A549 (cell line): ENCODE measurements at regions not wholly inside any gene's neighbourhood (a gene's known extent, or its start where the extent isn't known, plus 50 kb on each side); places are given as distances from the start of the nearest gene placed in this dataset.

ENCODE experiments used
- ATAC-seq, 2 experiments: fragments of 200-7000 bp in 1 of 2; fragments of >200 bp in 1 of 2; cut with Nextera tagmentation in 1 of 2; cut with Tn5 transposase in 1 of 2; 3 replicates each; pipeline versions ENCODE4 v1.8.0 to v1.9.1; 2018 to 2020; ENCODE audit warnings: mild to moderate bottlenecking in 1 of 2, moderate library complexity in 1 of 2
- CTCF ChIA-PET: fragments of 300-600 bp; sonication (Branson Sonifier 250); formaldehyde crosslinking; extraction: SDS; loops from one replicate; lab custom pipeline; 2021; ENCODE audit warnings: antibody characterized with exemption, inconsistent platforms; lab: Yijun Ruan, JAX
- POLR2A ChIA-PET: fragments of 350-600 bp; formaldehyde crosslinking; extraction: SDS; loops from one replicate; lab custom pipeline; 2021; ENCODE audit warnings: antibody characterized with exemption, inconsistent platforms; lab: Yijun Ruan, JAX
- DNase-seq, 2 experiments: peaks; one replicate each; pipeline versions ENCODE4 v3.0.0 to v3.0.0-alpha.2; 2011 to 2016; ENCODE audit warnings: low read depth in 1 of 2, low spot score in 1 of 2
- FAIRE-seq: peaks from 2 replicates; lab custom pipeline; 2011; peaks lifted over from hg19 to GRCh38; lab: Jason Lieb, UNC
- H3K27ac ChIP-seq, 2 experiments: fragments of >200 bp; sonication (Bioruptor Twin); formaldehyde crosslinking; 3 replicates each; pipeline ENCODE4 v1.5.1; 2016 to 2017
- H3K4me1 ChIP-seq: fragments of >200 bp; sonication (Bioruptor Twin); formaldehyde crosslinking; 3 replicates; pipeline ENCODE4 v1.6.1; 2016
- H3K4me2 ChIP-seq: fragments of >200 bp; sonication (Bioruptor Twin); formaldehyde crosslinking; 3 replicates; pipeline ENCODE4 v1.6.1; 2016
- H3K4me3 ChIP-seq: fragments of >200 bp; sonication (Bioruptor Twin); formaldehyde crosslinking; 3 replicates; pipeline ENCODE4 v1.5.1; 2016
- H3K9me3 ChIP-seq: fragments of >200 bp; sonication (Bioruptor Twin); formaldehyde crosslinking; 3 replicates; pipeline ENCODE4 v1.6.1; 2016
- CBX2 ChIP-seq: fragments of 200-600 bp; sonication (generic); IDR thresholded peaks from 2 replicates; pipeline ENCODE4 v1.6.1; 2016; ENCODE audit warnings: low read depth, mild to moderate bottlenecking, borderline replicate concordance
- CEBPB ChIP-seq, 2 experiments: fragments of >200 bp in 1 of 2; sonication (Bioruptor Twin) in 1 of 2; formaldehyde crosslinking in 1 of 2; IDR thresholded peaks; 2 replicates each; pipeline ENCODE4 v1.6.1; 2012 to 2016
- ESRRA ChIP-seq: fragments of 150-350 bp; IDR thresholded peaks from 2 replicates; pipeline ENCODE4 v1.6.1; 2014; ENCODE audit warnings: mild to moderate bottlenecking, low read length, borderline replicate concordance
- FOSL2 ChIP-seq, 2 experiments: fragments of 450-650 bp in 1 of 2; fragments of >200 bp in 1 of 2; sonication (Bioruptor Twin) in 1 of 2; formaldehyde crosslinking; IDR thresholded peaks; 2 replicates each; pipeline versions ENCODE4 v1.5.0 to v1.6.1; 2016 to 2020; ENCODE audit warnings: mild to moderate bottlenecking in 1 of 2, moderate library complexity in 1 of 2
- FOXS1 ChIP-seq: fragments of 250-450 bp; sonication (Bioruptor Pico); IDR thresholded peaks from 2 replicates; pipeline ENCODE4 v1.5.0; 2020; ENCODE audit warnings: mild to moderate bottlenecking, moderate library complexity
- HMGXB4 ChIP-seq: fragments of 250-450 bp; sonication (Bioruptor Pico); IDR thresholded peaks from 2 replicates; pipeline ENCODE4 v1.5.0; 2021; ENCODE audit warnings: mild to moderate bottlenecking, moderate library complexity, borderline replicate concordance
- HOXB13 ChIP-seq: fragments of 250-450 bp; sonication (Bioruptor Pico); IDR thresholded peaks from 2 replicates; pipeline ENCODE4 v1.5.0; 2020; ENCODE audit warnings: low read depth, mild to moderate bottlenecking, moderate library complexity
- KDM1A ChIP-seq: fragments of 200-600 bp; sonication (generic); IDR thresholded peaks from 2 replicates; pipeline ENCODE4 v1.6.1; 2016; ENCODE audit warnings: low read depth, mild to moderate bottlenecking
- MAX ChIP-seq: IDR thresholded peaks from 2 replicates; pipeline ENCODE4 v1.6.1; 2012
- POLR2A ChIP-seq: IDR thresholded peaks from 2 replicates; pipeline ENCODE4 v1.6.1; 2012; ENCODE audit warnings: mild to moderate bottlenecking, low read length
- POLR2AphosphoS2 ChIP-seq: conservative IDR thresholded peaks from 2 replicates; pipeline ENCODE4 v1.6.1; 2012; ENCODE audit warnings: low read length, improper control_type of control experiment, inconsistent platforms
- RAD21 ChIP-seq, 2 experiments: fragments of >200 bp in 1 of 2; sonication (Bioruptor Twin) in 1 of 2; formaldehyde crosslinking in 1 of 2; IDR thresholded peaks in 1 of 2; conservative IDR thresholded peaks in 1 of 2; 2 replicates in 1 of 2; 3 replicates in 1 of 2; pipeline ENCODE4 v1.6.1; 2012 to 2018; ENCODE audit warnings: inconsistent platforms in 1 of 2
- RCOR1 ChIP-seq: fragments of 150-350 bp; IDR thresholded peaks from 2 replicates; pipeline ENCODE4 v1.6.1; 2014; ENCODE audit warnings: antibody characterized with exemption, low read length, low read depth
- REST ChIP-seq: fragments of 200-600 bp; sonication (generic); IDR thresholded peaks from 2 replicates; pipeline ENCODE4 v1.6.1; 2016; ENCODE audit warnings: antibody characterized with exemption, mild to moderate bottlenecking, moderate library complexity
- TFCP2L1 ChIP-seq: fragments of 250-450 bp; sonication (Bioruptor Pico); IDR thresholded peaks from 2 replicates; pipeline ENCODE4 v1.5.0; 2021; ENCODE audit warnings: mild to moderate bottlenecking
- ZC3H11A ChIP-seq: fragments of 450-650 bp; IDR thresholded peaks from 2 replicates; pipeline ENCODE4 v1.6.1; 2014; ENCODE audit warnings: antibody characterized with exemption, mild to moderate bottlenecking
- ZFP36 ChIP-seq: fragments of 450-650 bp; IDR thresholded peaks from 2 replicates; pipeline ENCODE4 v1.6.1; 2014; ENCODE audit warnings: borderline replicate concordance; ENCODE audit not compliant: partially characterized antibody
- ZNF302 ChIP-seq: fragments of 250-450 bp; sonication (Bioruptor Pico); IDR thresholded peaks from 2 replicates; pipeline ENCODE4 v1.9.0; 2021; ENCODE audit warnings: inconsistent platforms, mild to moderate bottlenecking, moderate library complexity
- WGBS: methylation state at CpG from one replicate; pipeline ENCODE4 v1.1.6; 2017; ENCODE audit errors: missing lambda C conversion rate; 5-methylcytosine and 5-hydroxymethylcytosine counted together
- TF ChIP-seq, protein P1 (sequence below): fragments of 450-650 bp; IDR thresholded peaks from 2 replicates; pipeline ENCODE4 v1.6.1; 2014; ENCODE audit warnings: antibody characterized with exemption
- TF ChIP-seq, protein P2 (sequence below): IDR thresholded peaks from 2 replicates; pipeline ENCODE4 v1.6.1; 2012
- TF ChIP-seq, protein P3 (sequence below): fragments of >200 bp; sonication (Bioruptor Twin); formaldehyde crosslinking; IDR thresholded peaks from 2 replicates; pipeline ENCODE4 v1.6.1; 2016

DNA sequence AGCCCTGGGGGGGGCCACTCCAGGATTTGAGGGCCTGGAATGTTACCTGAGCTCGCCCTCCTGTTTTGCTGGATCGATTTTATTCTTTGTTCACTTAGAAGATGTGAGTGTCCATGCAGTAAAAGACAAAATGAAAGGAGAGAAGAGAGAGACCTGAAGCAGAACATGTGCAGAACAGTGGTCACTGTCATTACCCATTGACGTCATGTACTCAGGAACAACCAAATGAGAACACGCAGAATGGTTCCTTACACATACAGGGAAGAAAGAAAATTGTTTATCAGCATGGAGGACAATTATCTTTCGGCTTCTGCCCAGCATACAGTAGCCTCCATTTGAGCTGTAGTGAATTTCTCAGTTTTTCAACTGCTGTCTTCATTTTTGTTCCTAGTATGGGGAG, 258.1 kb downstream of the FNDC1 start:
- H3K9me3 ChIP-seq, result no peaks in the 10 kb centered on the region
- WGBS, result 0% methylated on average over 5 of the region's 5 CpGs
- ChIA-PET POLR2A (no interaction called here), CTCF (no interaction called here)
- no peak overlapping the region for H3K4me3 ChIP-seq
- FAIRE-seq, result no peak
- no peak for ATAC-seq
- TF ChIP-seq HOXB13 (CRISPR knock-in tag), result no peak
- no peak for TF ChIP-seq RAD21 (conservative IDR thresholded peaks at IDR 0.05 in 1 of 2, IDR thresholded peaks at IDR 0.05 in 1 of 2)
- TF ChIP-seq FOXS1 (CRISPR knock-in tag), result no peak
- no peaks in the 10 kb centered on the region for H3K4me1 ChIP-seq
- H3K4me2 ChIP-seq, result no peak overlapping the region
- H3K27ac ChIP-seq, result no peak overlapping the region
- no peak for DNase-seq

- Histone ChIP-seq H3K4me1 (no peaks in the 10 kb centered on the region), H3K4me3 (no peak overlapping the region), H3K9me3 (no peaks in the 10 kb centered on the region), H3K27ac (no peak overlapping the region), H3K4me2 (no peak overlapping the region)
- TF ChIP-seq POLR2AphosphoS2 (no peak), CEBPB (IDR thresholded peaks at IDR 0.05) (no peak), ZFP36 (no peak), ESRRA (no peak), FOSL2 (IDR thresholded peaks at IDR 0.05) (no peak), FOSL2 (CRISPR knock-in tag; IDR thresholded peaks at IDR 0.05) (no peak), REST (no peak), CBX2 (no peak)
- TF ChIP-seq, protein P1, sequence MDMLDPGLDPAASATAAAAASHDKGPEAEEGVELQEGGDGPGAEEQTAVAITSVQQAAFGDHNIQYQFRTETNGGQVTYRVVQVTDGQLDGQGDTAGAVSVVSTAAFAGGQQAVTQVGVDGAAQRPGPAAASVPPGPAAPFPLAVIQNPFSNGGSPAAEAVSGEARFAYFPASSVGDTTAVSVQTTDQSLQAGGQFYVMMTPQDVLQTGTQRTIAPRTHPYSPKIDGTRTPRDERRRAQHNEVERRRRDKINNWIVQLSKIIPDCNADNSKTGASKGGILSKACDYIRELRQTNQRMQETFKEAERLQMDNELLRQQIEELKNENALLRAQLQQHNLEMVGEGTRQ, result no peak
- DNase-seq, result no peak
- WGBS, result 15% methylated on average over 5 of the region's 6 CpGs
- ChIA-PET POLR2A (no interaction called here), CTCF (no interaction called here)
- ATAC-seq, result no peak
- no peak for FAIRE-seq
Measured at GRCh38 chr6:159425421-159425820, 256.2 kb downstream of the FNDC1 start.

DNA sequence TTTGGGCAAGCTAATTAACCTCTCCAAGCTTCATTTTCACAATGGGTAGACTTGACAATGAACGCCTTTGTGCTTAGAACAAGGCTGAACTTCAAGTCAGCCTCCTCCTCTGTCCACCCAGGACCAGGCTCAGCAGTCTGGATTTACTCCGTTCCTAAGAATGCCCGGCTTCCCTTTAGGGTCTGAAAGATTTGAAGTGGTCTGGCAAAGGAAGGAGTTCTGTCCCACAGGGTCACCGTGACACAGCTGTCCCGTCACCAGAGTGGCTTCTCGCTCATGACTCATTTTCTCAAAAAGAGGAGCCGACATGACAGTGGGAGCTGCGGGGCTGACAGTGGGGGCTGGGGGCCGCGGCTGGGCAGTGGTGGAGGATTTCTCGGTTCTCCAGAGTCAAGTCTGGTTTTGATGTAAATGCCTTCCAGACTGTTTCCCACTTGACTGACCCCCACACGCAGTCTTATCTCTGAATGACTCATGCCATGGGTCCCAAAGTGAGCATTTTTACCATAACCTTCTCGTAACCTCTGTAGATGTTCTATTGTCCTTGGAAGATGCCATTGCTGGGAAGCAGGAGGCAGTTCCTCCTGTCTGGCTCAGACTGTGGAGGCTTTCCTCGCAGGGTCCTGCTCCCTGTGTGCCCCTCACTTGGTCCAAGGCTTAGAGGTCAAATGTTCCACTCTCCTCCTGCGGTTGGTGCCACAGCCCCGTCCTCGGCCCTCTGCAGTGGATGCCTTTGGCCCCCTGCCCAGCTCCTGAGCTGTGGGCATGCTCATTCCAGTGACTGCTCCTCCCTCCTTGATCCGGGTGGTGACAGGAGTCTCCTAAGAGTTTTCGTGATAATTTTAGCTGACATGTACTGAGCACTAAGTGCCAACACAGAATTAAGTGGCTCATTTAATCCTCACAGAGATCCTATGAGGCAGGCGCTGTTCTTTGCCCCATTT, 253.1 kb downstream of the FNDC1 start:
- CTCF ChIA-PET, result interaction anchor here (0.8 kb wide), 1 partner anchor 27 kb away, joined by 3 read pairs; no protein-coding TSS in a partner anchor
- no peaks in the 10 kb centered on the region for H3K9me3 ChIP-seq
- FAIRE-seq, result no peak
- no peak overlapping the region for H3K4me2 ChIP-seq
- no peak for DNase-seq
- WGBS, result 32% methylated on average over 10 of the region's 20 CpGs
- no peak for TF ChIP-seq RCOR1
- TF ChIP-seq, protein P2, sequence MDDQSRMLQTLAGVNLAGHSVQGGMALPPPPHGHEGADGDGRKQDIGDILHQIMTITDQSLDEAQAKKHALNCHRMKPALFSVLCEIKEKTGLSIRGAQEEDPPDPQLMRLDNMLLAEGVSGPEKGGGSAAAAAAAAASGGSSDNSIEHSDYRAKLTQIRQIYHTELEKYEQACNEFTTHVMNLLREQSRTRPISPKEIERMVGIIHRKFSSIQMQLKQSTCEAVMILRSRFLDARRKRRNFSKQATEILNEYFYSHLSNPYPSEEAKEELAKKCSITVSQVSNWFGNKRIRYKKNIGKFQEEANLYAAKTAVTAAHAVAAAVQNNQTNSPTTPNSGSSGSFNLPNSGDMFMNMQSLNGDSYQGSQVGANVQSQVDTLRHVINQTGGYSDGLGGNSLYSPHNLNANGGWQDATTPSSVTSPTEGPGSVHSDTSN, result no peak
- TF ChIP-seq ZNF302, result no peak
- no peak for TF ChIP-seq POLR2A
- TF ChIP-seq MAX, result no peak
- TF ChIP-seq TFCP2L1, result no peak
- no peak for TF ChIP-seq KDM1A
- TF ChIP-seq, protein P1, result no peak
- TF ChIP-seq HMGXB4 (CRISPR knock-in tag), result no peak
- TF ChIP-seq, protein P3, sequence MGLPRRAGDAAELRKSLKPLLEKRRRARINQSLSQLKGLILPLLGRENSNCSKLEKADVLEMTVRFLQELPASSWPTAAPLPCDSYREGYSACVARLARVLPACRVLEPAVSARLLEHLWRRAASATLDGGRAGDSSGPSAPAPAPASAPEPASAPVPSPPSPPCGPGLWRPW, result no peak
- no peak for TF ChIP-seq ZC3H11A
- no peak overlapping the region for H3K27ac ChIP-seq
- POLR2A ChIA-PET, result interaction anchor here (0.6 kb wide), 1 partner anchor 73 kb away, joined by 6 read pairs; no protein-coding TSS in a partner anchor
- ATAC-seq, result no peak
- H3K4me3 ChIP-seq, result no peak overlapping the region
- H3K4me1 ChIP-seq, result no peaks in the 10 kb centered on the region
